KOPT-K1 (cell line): ENCODE measurements at regions not wholly inside any gene's neighbourhood (a gene's known extent, or its start where the extent isn't known, plus 50 kb on each side); places are given as distances from the start of the nearest gene placed in this dataset.

Experiments
- H3K27ac ChIP-seq: fragments of 200-600 bp; sonication (generic); 2 replicates; pipeline ENCODE4 v1.5.1; 2016; ENCODE audit warnings: antibody characterized with exemption, mild to moderate bottlenecking, low read depth, low read length; ENCODE audit not compliant: poor library complexity, severe bottlenecking
- H3K36me3 ChIP-seq: fragments of 200-600 bp; sonication (generic); 2 replicates; pipeline ENCODE4 v1.5.1; 2017; ENCODE audit warnings: antibody characterized with exemption, mild to moderate bottlenecking, low read length, moderate library complexity; ENCODE audit not compliant: insufficient read depth
- H3K9me3 ChIP-seq: fragments of 200-600 bp; sonication (generic); 2 replicates; pipeline ENCODE4 v1.5.1; 2017; ENCODE audit warnings: antibody characterized with exemption, low read length, mild to moderate bottlenecking; ENCODE audit not compliant: insufficient read depth, poor library complexity, severe bottlenecking

GRCh38 chr3:188095431-188095830, 58.5 kb upstream of the LPP start:
- Histone ChIP-seq H3K9me3 (peaks cover 8% of the 10 kb centered on the region), H3K36me3 (no peaks in the 10 kb centered on the region), H3K27ac (no peak overlapping the region)

GRCh38 chr3:188097791-188098190, 56.2 kb upstream of the LPP start:
- Histone ChIP-seq H3K27ac (no peak overlapping the region), H3K36me3 (no peaks in the 10 kb centered on the region), H3K9me3 (peaks cover 17% of the 10 kb centered on the region)

- Histone ChIP-seq H3K27ac (no peak overlapping the region), H3K36me3 (no peaks in the 10 kb centered on the region), H3K9me3 (peaks cover 17% of the 10 kb centered on the region)
Observed at GRCh38 chr3:188099907-188100306, 54.0 kb upstream of the LPP start.

GRCh38 chr3:188102861-188103547, 51.0 kb upstream of the LPP start:
- Histone ChIP-seq H3K9me3 (peaks cover 17% of the 10 kb centered on the region), H3K27ac (no peak overlapping the region), H3K36me3 (no peaks in the 10 kb centered on the region)

GRCh38 chr3:188104050-188104449, 49.9 kb upstream of the LPP start:
- no peaks in the 10 kb centered on the region for H3K36me3 ChIP-seq
- no peak overlapping the region for H3K27ac ChIP-seq
- H3K9me3 ChIP-seq, result peaks cover 17% of the 10 kb centered on the region
